ENCODE measurements at regions not wholly inside any gene's neighbourhood (a gene's known extent, or its start where the extent isn't known, plus 50 kb on each side); places are given as distances from the start of the nearest gene placed in this dataset.

DNA sequence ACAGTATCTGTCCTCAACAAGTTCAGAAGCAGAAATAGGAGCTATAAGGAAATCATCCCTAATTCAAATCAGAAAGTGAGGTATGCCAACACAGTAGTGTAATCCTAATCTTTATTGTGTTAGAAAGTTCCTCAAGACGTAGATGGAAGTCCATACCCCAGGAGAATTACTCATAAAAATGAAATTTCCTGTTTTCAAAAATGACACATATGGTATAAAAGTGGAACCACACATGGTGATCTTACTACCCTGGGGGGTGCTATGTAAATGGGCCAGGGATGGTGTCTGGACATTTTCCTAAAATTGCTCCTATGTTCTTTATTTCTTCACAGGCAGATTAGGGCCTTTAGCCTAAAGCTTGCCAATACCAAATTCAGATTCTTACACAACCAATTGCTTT, 204.1 kb downstream of the ARRDC4 start:
- TF ChIP-seq, protein P1, sequence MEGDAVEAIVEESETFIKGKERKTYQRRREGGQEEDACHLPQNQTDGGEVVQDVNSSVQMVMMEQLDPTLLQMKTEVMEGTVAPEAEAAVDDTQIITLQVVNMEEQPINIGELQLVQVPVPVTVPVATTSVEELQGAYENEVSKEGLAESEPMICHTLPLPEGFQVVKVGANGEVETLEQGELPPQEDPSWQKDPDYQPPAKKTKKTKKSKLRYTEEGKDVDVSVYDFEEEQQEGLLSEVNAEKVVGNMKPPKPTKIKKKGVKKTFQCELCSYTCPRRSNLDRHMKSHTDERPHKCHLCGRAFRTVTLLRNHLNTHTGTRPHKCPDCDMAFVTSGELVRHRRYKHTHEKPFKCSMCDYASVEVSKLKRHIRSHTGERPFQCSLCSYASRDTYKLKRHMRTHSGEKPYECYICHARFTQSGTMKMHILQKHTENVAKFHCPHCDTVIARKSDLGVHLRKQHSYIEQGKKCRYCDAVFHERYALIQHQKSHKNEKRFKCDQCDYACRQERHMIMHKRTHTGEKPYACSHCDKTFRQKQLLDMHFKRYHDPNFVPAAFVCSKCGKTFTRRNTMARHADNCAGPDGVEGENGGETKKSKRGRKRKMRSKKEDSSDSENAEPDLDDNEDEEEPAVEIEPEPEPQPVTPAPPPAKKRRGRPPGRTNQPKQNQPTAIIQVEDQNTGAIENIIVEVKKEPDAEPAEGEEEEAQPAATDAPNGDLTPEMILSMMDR (IDR thresholded peaks at IDR 0.05; ENCODE audit: insufficient read depth, low read length), result no peak
- peak; percentile 21 for DNase-seq (ENCODE audit: low read depth)
- no peak overlapping the region for H3K4me3 ChIP-seq (ENCODE audit: low read depth, low read length)

DNA sequence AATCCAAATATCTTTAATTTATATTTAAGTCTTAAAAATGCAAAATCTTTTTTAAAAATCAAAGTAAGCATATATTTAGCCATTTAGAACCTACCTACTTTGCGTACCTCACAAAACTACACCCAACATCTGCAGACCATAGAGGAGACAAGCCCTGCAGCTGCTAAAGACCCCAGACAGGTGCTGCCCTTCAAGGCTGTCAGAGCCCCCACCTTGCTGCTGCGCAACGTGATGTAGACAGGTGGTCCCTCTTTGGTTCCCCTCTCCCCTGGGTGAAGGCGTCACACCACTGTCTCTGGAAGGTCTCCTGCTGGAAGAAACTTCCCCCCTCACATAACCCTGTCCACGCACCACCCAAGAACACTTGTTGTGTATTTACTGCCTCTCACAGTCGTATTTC, 204.5 kb downstream of the ARRDC4 start:
- TF ChIP-seq, protein P1 (IDR thresholded peaks at IDR 0.05; ENCODE audit: insufficient read depth, low read length), result no peak
- H3K4me3 ChIP-seq (ENCODE audit: low read depth, low read length), result no peak overlapping the region
- DNase-seq (ENCODE audit: low read depth), result no peak

DNA sequence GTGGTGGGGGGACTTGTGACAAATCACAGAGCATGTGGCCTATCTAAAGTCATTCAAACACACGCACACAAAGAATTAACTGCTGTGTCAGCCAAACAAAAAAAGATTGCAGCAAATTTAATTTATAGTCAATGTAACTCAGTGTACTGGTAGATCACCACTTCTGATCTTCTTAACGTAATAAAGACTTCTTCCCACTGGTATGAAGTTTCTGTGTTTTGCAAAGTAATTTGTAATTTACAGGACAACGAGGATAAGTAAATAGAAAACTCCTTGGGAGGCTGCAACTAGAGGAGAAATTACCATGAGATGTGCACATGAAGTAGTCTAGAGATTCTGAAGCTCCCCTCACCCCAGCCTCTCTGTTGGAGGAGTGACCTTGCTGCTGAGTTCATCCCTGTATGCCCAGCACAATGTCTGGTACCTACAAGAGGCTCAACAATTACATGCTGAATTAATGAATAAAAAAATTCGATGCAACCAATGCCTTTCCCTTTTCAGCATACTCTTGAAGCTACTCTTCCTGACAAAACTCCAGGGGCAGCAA, 207.3 kb downstream of the ARRDC4 start:
- DNase-seq (ENCODE audit: low read depth), result no peak
- H3K4me3 ChIP-seq (ENCODE audit: low read depth, low read length), result no peak overlapping the region
- TF ChIP-seq, protein P1 (IDR thresholded peaks at IDR 0.05; ENCODE audit: insufficient read depth, low read length), result no peak

DNA sequence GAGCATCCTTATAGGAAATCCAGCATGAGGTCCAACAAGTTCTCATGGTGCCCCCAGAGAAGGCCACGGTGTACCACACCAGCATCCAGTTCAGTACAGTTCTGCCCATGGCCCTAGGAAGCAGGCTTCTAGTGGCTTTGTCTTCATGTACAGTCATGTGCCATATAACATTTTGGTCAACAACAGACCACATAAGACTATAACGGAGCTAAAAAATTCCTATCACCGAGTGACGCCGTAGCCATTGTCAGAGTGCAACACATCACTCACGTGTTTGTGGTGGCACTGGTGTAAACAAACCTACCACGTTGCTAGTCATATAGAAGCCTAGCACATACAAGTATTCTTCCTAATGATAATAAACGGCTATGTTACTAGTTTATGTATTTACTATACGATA, 209.0 kb downstream of the ARRDC4 start:
- TF ChIP-seq, protein P1 (IDR thresholded peaks at IDR 0.05; ENCODE audit: insufficient read depth, low read length), result no peak
- no peak for DNase-seq (ENCODE audit: low read depth)
- H3K4me3 ChIP-seq (ENCODE audit: low read depth, low read length), result no peak overlapping the region

DNA sequence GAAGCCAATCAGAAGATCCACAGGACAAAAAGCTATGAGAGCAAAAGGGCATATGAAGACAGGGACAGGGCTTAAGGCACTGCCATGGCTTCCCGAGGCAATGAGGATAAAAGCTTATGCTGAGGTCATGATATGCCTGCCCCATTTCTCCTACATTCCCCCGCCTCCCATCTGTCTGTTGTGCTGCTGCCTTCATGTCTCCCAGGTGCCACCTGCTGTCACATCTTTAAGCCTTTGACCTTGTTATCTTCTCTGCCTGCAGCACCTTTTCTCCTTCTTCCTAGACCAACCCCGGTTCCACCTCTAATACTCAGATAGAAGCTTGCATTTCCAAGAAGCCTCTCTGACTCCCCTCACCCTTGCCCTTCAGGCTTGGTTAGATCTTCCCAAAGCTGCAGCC, 213.8 kb downstream of the ARRDC4 start:
- TF ChIP-seq, protein P1 (IDR thresholded peaks at IDR 0.05; ENCODE audit: insufficient read depth, low read length), result no peak
- no peak for DNase-seq (ENCODE audit: low read depth)
- no peak overlapping the region for H3K4me3 ChIP-seq (ENCODE audit: low read depth, low read length)

DNA sequence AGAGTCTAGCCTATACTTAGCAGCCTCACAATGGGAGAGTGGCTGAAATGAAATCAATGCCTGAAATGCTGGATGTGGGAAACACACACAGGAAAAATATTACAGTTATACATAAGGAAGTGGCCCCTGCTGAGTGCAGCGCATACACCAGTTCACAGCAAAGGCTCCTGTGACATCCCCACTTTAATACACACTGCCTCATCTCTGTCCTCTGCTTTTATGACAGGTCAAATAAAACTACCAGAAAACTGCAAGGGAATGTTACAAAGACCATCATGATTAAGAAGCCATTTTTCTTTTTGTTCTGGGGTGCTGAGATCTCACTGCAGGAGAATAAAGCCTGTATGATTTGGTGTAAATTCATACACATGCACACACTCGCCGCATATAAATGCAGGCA, 214.3 kb downstream of the ARRDC4 start:
- H3K4me3 ChIP-seq (ENCODE audit: low read depth, low read length), result no peak overlapping the region
- DNase-seq (ENCODE audit: low read depth), result no peak
- TF ChIP-seq, protein P1 (IDR thresholded peaks at IDR 0.05; ENCODE audit: insufficient read depth, low read length), result no peak

DNA sequence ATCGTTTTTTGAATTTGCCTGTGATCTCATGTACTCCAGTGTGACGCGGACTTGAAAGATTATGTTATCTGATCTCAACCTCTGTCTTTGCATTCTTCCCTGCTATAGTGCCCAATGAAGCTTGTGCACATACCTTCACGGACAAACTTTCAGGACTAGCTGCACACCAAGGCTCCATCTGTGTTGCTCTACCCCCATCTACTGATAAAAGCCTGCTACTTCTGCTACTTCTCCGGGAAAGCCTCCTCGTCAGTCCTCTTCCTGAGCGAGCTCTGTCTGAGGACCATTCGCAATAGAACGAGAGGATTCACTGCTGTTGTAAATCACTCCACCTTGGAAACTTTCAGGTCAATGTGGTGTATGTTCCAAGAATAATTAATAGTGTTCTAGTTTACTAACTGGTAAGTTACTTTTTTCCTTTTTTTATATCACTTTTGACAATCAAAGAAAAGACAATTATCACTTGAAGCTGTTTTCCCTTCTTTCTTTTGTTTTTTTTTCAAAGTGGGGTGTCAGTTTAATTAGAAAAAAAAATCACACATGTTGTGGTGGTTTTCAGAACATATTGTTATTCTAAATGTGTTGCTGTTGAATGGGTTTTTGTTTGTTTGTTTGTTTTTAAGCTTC, 217.6 kb downstream of the ARRDC4 start:
- DNase-seq (ENCODE audit: low read depth), result peak; percentile 86
- no peak overlapping the region for H3K4me3 ChIP-seq (ENCODE audit: low read depth, low read length)
- TF ChIP-seq, protein P1 (IDR thresholded peaks at IDR 0.05; ENCODE audit: insufficient read depth, low read length), result peak; percentile 94
